ENCODE measurements at regions not wholly inside any gene's neighbourhood (a gene's known extent, or its start where the extent isn't known, plus 50 kb on each side); places are given as distances from the start of the nearest gene placed in this dataset.

DNA sequence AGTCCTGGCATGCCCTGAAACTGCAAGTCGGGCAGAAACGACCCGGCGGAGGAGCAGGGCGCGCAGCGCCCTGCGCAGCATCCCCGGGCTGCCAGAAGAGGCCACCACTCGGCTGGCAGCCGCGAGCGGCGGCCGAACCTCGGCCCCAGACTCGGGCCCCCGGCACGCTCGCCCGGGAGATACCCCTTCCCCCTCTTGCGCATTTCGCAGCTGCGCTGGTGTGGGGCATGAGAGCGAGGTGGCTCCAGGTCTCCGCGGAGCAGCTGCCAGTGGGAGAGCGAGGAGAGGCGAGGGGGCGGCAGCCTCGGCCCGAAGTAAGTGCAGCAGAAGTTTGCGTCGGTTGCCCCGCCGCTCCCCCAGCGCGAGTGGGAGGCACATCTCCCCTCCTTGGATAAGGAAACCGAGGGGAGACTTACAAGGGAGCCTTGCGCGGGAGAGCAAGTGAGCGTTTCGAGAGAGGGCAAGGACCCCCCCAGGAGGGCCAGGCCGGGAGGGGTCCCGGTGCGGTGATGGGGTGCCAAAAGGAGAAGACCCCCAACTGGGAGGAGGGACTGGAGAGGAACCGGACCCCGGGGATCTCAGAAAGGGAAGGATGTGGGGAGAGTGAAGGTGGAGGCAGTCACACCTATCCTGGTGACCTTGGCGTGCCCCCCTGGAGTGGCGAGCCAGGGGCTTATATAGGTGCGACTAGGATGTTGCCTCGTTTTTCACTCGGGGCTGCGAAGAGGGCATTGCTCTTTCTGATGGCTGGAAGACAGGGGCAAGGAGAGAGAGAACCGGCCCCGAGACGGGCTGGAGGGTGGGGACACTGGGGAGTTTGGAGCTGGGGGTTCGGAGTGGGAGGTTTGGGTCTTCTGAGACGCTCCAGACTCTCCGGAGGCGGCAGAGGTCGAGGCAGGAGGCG lies 256.3 kb downstream of the OTUD1 start:
- TF ChIP-seq, protein P1, sequence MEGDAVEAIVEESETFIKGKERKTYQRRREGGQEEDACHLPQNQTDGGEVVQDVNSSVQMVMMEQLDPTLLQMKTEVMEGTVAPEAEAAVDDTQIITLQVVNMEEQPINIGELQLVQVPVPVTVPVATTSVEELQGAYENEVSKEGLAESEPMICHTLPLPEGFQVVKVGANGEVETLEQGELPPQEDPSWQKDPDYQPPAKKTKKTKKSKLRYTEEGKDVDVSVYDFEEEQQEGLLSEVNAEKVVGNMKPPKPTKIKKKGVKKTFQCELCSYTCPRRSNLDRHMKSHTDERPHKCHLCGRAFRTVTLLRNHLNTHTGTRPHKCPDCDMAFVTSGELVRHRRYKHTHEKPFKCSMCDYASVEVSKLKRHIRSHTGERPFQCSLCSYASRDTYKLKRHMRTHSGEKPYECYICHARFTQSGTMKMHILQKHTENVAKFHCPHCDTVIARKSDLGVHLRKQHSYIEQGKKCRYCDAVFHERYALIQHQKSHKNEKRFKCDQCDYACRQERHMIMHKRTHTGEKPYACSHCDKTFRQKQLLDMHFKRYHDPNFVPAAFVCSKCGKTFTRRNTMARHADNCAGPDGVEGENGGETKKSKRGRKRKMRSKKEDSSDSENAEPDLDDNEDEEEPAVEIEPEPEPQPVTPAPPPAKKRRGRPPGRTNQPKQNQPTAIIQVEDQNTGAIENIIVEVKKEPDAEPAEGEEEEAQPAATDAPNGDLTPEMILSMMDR (conservative IDR thresholded peaks at IDR 0.05 in 1 of 2, IDR thresholded peaks at IDR 0.05 in 1 of 2; ENCODE audit: low read depth in 1 of 2, low read length in 2 of 2): no peak
- TF ChIP-seq EZH2 (IDR thresholded peaks at IDR 0.05; ENCODE audit: low read length, missing control alignments): no peak
- Histone ChIP-seq H3K79me2 (ENCODE audit: control insufficient read depth, insufficient read depth, low read length) (no peaks in the 10 kb centered on the region), H3K4me2 (ENCODE audit: extremely low read depth, insufficient read depth, low read length) (no peak overlapping the region), H3K4me1 (ENCODE audit: control insufficient read depth, extremely low read depth, insufficient read depth, low read length) (no peaks in the 10 kb centered on the region), H3K27me3 (ENCODE audit: control insufficient read depth, insufficient read depth, low read length) (no peaks in the 10 kb centered on the region), H2AFZ (ENCODE audit: low read length) (no peak overlapping the region), H3K36me3 (ENCODE audit: control insufficient read depth, insufficient read depth, low read length) (no peaks in the 10 kb centered on the region), H3K27ac (ENCODE audit: insufficient read depth, low read length) (no peak overlapping the region), H3K4me3 (replicated peaks in 1 of 4; ENCODE audit: control extremely low read depth in 1 of 4, insufficient read depth in 1 of 4, low read depth in 3 of 4, low read length in 4 of 4) (no peak overlapping the region), H3K9me3 (ENCODE audit: control insufficient read depth, insufficient read depth, low read depth, low read length) (no peaks in the 10 kb centered on the region), H4K20me1 (ENCODE audit: control insufficient read depth, extremely low read depth, insufficient read depth, low read length) (no peaks in the 10 kb centered on the region), H3K9ac (ENCODE audit: insufficient read depth, low read length) (no peak overlapping the region)
- no peak for DNase-seq (ENCODE audit: low read depth in 2 of 2)

DNA sequence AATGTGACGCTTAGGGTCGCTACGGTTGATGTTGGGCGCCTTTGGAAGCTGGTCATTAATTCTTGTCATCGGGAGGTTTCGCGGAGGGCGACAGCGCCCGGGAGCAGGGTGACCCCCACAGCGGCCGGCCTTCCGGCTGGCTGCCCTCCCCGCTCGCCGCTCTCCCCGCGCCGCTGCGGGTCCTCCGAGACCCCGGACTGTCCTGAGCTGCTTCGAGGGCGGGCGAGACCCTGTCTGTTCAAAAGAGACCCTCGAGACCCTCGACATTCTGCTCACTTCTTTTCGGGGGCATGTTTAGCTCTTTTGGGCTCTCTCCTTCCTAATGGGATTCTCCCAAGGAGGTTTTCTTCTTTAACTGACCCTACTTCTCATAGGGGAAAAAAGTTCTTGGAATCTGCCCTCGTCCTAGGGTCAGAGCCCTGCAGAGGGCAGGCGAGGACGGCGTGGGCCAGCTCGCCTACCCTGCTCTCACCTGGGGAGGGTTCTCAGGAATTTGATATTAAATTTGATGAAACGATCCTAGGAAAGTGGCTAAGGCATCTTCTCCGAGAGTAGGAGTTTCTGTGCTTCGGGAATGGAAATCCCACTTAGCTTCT lies 257.0 kb downstream of the OTUD1 start:
- Histone ChIP-seq H4K20me1 (ENCODE audit: control insufficient read depth, extremely low read depth, insufficient read depth, low read length) (no peaks in the 10 kb centered on the region), H2AFZ (ENCODE audit: low read length) (no peak overlapping the region), H3K79me2 (ENCODE audit: control insufficient read depth, insufficient read depth, low read length) (no peaks in the 10 kb centered on the region), H3K27ac (ENCODE audit: insufficient read depth, low read length) (no peak overlapping the region), H3K4me2 (ENCODE audit: extremely low read depth, insufficient read depth, low read length) (no peak overlapping the region), H3K9me3 (ENCODE audit: control insufficient read depth, insufficient read depth, low read depth, low read length) (no peaks in the 10 kb centered on the region), H3K27me3 (ENCODE audit: control insufficient read depth, insufficient read depth, low read length) (no peaks in the 10 kb centered on the region), H3K9ac (ENCODE audit: insufficient read depth, low read length) (no peak overlapping the region), H3K4me3 (replicated peaks in 1 of 4; ENCODE audit: control extremely low read depth in 1 of 4, insufficient read depth in 1 of 4, low read depth in 3 of 4, low read length in 4 of 4) (no peak overlapping the region), H3K36me3 (ENCODE audit: control insufficient read depth, insufficient read depth, low read length) (no peaks in the 10 kb centered on the region), H3K4me1 (ENCODE audit: control insufficient read depth, extremely low read depth, insufficient read depth, low read length) (no peaks in the 10 kb centered on the region)
- TF ChIP-seq EZH2 (IDR thresholded peaks at IDR 0.05; ENCODE audit: low read length, missing control alignments): no peak
- TF ChIP-seq, protein P1 (conservative IDR thresholded peaks at IDR 0.05 in 1 of 2, IDR thresholded peaks at IDR 0.05 in 1 of 2; ENCODE audit: low read depth in 1 of 2, low read length in 2 of 2): no peak
- no peak for DNase-seq (ENCODE audit: low read depth in 2 of 2)

DNA sequence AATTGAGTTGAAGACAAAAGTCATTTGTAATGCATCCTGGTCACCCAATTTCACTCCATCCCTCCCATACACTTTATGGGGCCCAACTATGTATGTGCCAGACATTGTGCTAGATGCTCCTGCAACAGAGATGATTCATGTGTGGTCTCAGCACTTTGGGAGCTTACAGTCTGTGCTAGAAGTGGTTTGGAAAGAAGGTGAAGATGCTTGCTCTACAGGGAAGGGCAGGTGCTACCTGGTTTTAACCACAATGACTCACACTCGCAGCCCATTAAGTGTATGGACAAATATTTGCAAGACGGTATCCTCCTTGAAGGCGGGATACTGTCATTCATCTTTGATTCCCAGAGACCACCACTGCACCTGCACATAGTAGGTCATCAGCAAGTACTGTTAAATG lies 257.6 kb downstream of the OTUD1 start:
- Histone ChIP-seq H3K4me2 (ENCODE audit: extremely low read depth, insufficient read depth, low read length) (no peak overlapping the region), H3K4me3 (replicated peaks in 1 of 4; ENCODE audit: control extremely low read depth in 1 of 4, insufficient read depth in 1 of 4, low read depth in 3 of 4, low read length in 4 of 4) (no peak overlapping the region), H3K79me2 (ENCODE audit: control insufficient read depth, insufficient read depth, low read length) (no peaks in the 10 kb centered on the region), H3K9me3 (ENCODE audit: control insufficient read depth, insufficient read depth, low read depth, low read length) (no peaks in the 10 kb centered on the region), H4K20me1 (ENCODE audit: control insufficient read depth, extremely low read depth, insufficient read depth, low read length) (no peaks in the 10 kb centered on the region), H3K9ac (ENCODE audit: insufficient read depth, low read length) (no peak overlapping the region), H3K4me1 (ENCODE audit: control insufficient read depth, extremely low read depth, insufficient read depth, low read length) (no peaks in the 10 kb centered on the region), H3K27me3 (ENCODE audit: control insufficient read depth, insufficient read depth, low read length) (no peaks in the 10 kb centered on the region), H3K36me3 (ENCODE audit: control insufficient read depth, insufficient read depth, low read length) (no peaks in the 10 kb centered on the region), H3K27ac (ENCODE audit: insufficient read depth, low read length) (no peak overlapping the region), H2AFZ (ENCODE audit: low read length) (no peak overlapping the region)
- DNase-seq (ENCODE audit: low read depth in 2 of 2): no peak
- no peak for TF ChIP-seq EZH2 (IDR thresholded peaks at IDR 0.05; ENCODE audit: low read length, missing control alignments)
- TF ChIP-seq, protein P1 (conservative IDR thresholded peaks at IDR 0.05 in 1 of 2, IDR thresholded peaks at IDR 0.05 in 1 of 2; ENCODE audit: low read depth in 1 of 2, low read length in 2 of 2): no peak
